ENCODE measurements at regions not wholly inside any gene's neighbourhood (a gene's known extent, or its start where the extent isn't known, plus 50 kb on each side); places are given as distances from the start of the nearest gene placed in this dataset.
"Not testable (repeated sequence)": the region's sequence is repeated elsewhere in the genome, so short reads cannot be mapped to it uniquely, and the experiment has no call there.

- TF ChIP-seq POLR2AphosphoS5 (IDR thresholded peaks at IDR 0.05; ENCODE audit: low read depth) (no peak), ZNF114 (CRISPR knock-in tag; IDR thresholded peaks at IDR 0.05) (no peak), JUNB (IDR thresholded peaks at IDR 0.05; ENCODE audit: unreplicated experiment) (no peak), ZNF331 (CRISPR knock-in tag; IDR thresholded peaks at IDR 0.05; ENCODE audit: low read depth) (no peak), CTCF (conservative IDR thresholded peaks at IDR 0.05; ENCODE audit: low read depth in 2 of 2) (no peak)
- TF ChIP-seq, protein P1, sequence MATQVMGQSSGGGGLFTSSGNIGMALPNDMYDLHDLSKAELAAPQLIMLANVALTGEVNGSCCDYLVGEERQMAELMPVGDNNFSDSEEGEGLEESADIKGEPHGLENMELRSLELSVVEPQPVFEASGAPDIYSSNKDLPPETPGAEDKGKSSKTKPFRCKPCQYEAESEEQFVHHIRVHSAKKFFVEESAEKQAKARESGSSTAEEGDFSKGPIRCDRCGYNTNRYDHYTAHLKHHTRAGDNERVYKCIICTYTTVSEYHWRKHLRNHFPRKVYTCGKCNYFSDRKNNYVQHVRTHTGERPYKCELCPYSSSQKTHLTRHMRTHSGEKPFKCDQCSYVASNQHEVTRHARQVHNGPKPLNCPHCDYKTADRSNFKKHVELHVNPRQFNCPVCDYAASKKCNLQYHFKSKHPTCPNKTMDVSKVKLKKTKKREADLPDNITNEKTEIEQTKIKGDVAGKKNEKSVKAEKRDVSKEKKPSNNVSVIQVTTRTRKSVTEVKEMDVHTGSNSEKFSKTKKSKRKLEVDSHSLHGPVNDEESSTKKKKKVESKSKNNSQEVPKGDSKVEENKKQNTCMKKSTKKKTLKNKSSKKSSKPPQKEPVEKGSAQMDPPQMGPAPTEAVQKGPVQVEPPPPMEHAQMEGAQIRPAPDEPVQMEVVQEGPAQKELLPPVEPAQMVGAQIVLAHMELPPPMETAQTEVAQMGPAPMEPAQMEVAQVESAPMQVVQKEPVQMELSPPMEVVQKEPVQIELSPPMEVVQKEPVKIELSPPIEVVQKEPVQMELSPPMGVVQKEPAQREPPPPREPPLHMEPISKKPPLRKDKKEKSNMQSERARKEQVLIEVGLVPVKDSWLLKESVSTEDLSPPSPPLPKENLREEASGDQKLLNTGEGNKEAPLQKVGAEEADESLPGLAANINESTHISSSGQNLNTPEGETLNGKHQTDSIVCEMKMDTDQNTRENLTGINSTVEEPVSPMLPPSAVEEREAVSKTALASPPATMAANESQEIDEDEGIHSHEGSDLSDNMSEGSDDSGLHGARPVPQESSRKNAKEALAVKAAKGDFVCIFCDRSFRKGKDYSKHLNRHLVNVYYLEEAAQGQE (IDR thresholded peaks at IDR 0.05; ENCODE audit: unreplicated experiment) = no peak
These were observed 161.1 kb upstream of the EPB41L3 start (continued) for GRCh38 chr18:5704847-5705246.

DNA sequence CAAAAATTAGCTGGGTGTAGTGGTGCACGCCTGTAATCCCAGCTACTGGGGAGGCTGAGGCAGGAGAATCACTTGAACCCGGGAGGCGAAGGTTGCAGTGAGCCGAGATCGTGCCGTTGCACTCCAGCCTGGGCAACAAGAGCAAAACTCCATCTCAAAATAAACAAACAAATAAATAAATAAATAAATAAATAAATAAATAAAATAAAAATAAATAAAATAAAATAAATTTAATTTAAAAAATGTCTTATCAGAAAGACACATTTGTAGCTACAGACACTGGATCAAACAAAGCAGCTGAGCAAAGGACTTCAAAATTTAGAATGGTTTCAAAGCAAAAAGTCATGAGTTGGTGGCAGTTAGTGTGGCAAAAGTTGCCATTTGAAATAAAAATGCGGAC is 158.2 kb upstream of the EPB41L3 start:
- H3K36me3 Mint-ChIP-seq (ENCODE audit: low read depth); H3K27me3 ChIP-seq (ENCODE audit: insufficient read depth); H3K9me2 ChIP-seq (ENCODE audit: insufficient read depth); H3K9me3 Mint-ChIP-seq; H3K27ac Mint-ChIP-seq; H3K4me1 Mint-ChIP-seq; H3F3A ChIP-seq (replicated peaks; ENCODE audit: low read depth); H3K4me3 Mint-ChIP-seq; H4K20me1 ChIP-seq (replicated peaks; ENCODE audit: insufficient read depth); H3K27ac ChIP-seq (ENCODE audit: low read depth); H3K36me3 ChIP-seq (ENCODE audit: insufficient read depth); H3K4me3 ChIP-seq; H3K27me3 Mint-ChIP-seq (ENCODE audit: insufficient read depth, low read depth, poor library complexity); H3K4me2 ChIP-seq; ATAC-seq; H3K79me2 ChIP-seq (replicated peaks; ENCODE audit: insufficient read depth); DNase-seq (ENCODE audit: low spot score); H3K4me1 ChIP-seq (ENCODE audit: insufficient read depth): not testable (repeated sequence)
- H2AFZ ChIP-seq = 0 out of 2 replicates have a peak overlapping the region, but pooled peaks have one; percentile 23

- H3K4me2 ChIP-seq = no peak overlapping the region
- H3K27me3 ChIP-seq (ENCODE audit: insufficient read depth) = no peaks in the 10 kb centered on the region
- Mint-ChIP-seq H3K4me3 (no peak overlapping the region), H3K27me3 (ENCODE audit: insufficient read depth, low read depth, poor library complexity) (peaks cover 5% of the 10 kb centered on the region), H3K9me3 (peaks cover 17% of the 10 kb centered on the region; the same call in 2 of the 3 replicates), H3K4me1 (no peaks in the 10 kb centered on the region), H3K36me3 (ENCODE audit: low read depth) (no peaks in the 10 kb centered on the region), H3K27ac (no peak overlapping the region)
- no peaks in the 10 kb centered on the region for H3K9me2 ChIP-seq (ENCODE audit: insufficient read depth)
- H2AFZ ChIP-seq = no peak overlapping the region
- H3K27ac ChIP-seq (ENCODE audit: low read depth) = no peak overlapping the region
- no peak for DNase-seq (ENCODE audit: low spot score)
- H3K79me2 ChIP-seq (replicated peaks; ENCODE audit: insufficient read depth) = no peaks in the 10 kb centered on the region
- H3F3A ChIP-seq (replicated peaks; ENCODE audit: low read depth) = no peaks in the 10 kb centered on the region
- ATAC-seq = no peak
- no peak for TF ChIP-seq STAT1 (IDR thresholded peaks at IDR 0.05; ENCODE audit: unreplicated experiment)
- no peak for TF ChIP-seq JUNB (IDR thresholded peaks at IDR 0.05; ENCODE audit: unreplicated experiment)
- no peak for TF ChIP-seq ETS1 (IDR thresholded peaks at IDR 0.05)
- no peak for TF ChIP-seq CREB1 (CRISPR knock-in tag; IDR thresholded peaks at IDR 0.05; ENCODE audit: low read depth)
- TF ChIP-seq NANOG (IDR thresholded peaks at IDR 0.05; ENCODE audit: borderline replicate concordance) = no peak
- no peak for TF ChIP-seq EZH2phosphoT487 (IDR thresholded peaks at IDR 0.05; ENCODE audit: unreplicated experiment)
- no peak for TF ChIP-seq EZH2 (IDR thresholded peaks at IDR 0.05; ENCODE audit: low read depth, unreplicated experiment)
- no peak for TF ChIP-seq POLR2AphosphoS5 (IDR thresholded peaks at IDR 0.05; ENCODE audit: low read depth)
- H3K4me3 ChIP-seq = no peak overlapping the region
- H3K4me1 ChIP-seq (ENCODE audit: insufficient read depth) = no peaks in the 10 kb centered on the region
- H4K20me1 ChIP-seq (replicated peaks; ENCODE audit: insufficient read depth) = no peaks in the 10 kb centered on the region
- no peaks in the 10 kb centered on the region for H3K36me3 ChIP-seq (ENCODE audit: insufficient read depth)
These were observed 150.0 kb upstream of the EPB41L3 start for GRCh38 chr18:5693699-5694294.
